Endothelial cell of umbilical vein (primary cell): ENCODE measurements at regions not wholly inside any gene's neighbourhood (a gene's known extent, or its start where the extent isn't known, plus 50 kb on each side); places are given as distances from the start of the nearest gene placed in this dataset.

ENCODE experiments used
- BruUV-seq: library from RNA; stranded (reverse); fragments of 400-500 nt; replicated peaks from 2 replicates; lab custom pipeline; 2021; lab: Mats Ljungman, UMichigan
- CTCF ChIA-PET: fragments of 300-600, 350-600 bp; sonication (Branson Sonifier 250); formaldehyde crosslinking; loops from one replicate; lab custom pipeline; 2021; ENCODE audit warnings: antibody characterized with exemption, inconsistent platforms; lab: Charles Lee
- POLR2A ChIA-PET: fragments of 300-600, 350-600 bp; sonication (Branson Sonifier 250); formaldehyde crosslinking; loops from one replicate; lab custom pipeline; 2021; ENCODE audit warnings: antibody characterized with exemption, inconsistent platforms; lab: Charles Lee
- DNase-seq: peaks from one replicate; pipeline ENCODE4 v3.0.0-alpha.2; 2011; ENCODE audit warnings: low read depth, low spot score
- FAIRE-seq: peaks from 2 replicates; lab custom pipeline; 2011; peaks lifted over from hg19 to GRCh38; lab: Jason Lieb, UNC
- H2AFZ ChIP-seq: 2 replicates; pipeline ENCODE4 v1.6.0; 2012; ENCODE audit warnings: low read depth, low read length, control low read depth, inconsistent platforms
- H3K27ac ChIP-seq: 2 replicates; pipeline ENCODE4 v1.5.1; 2011; ENCODE audit warnings: low read depth, mild to moderate bottlenecking, control low read depth, low read length, moderate library complexity; ENCODE audit not compliant: insufficient read depth
- H3K27me3 ChIP-seq, 2 experiments: 2 replicates each; pipeline versions ENCODE4 v1.6.0 to v1.6.1; 2011; ENCODE audit warnings: low read length in 2 of 2, mixed read lengths in 1 of 2; ENCODE audit not compliant: control insufficient read depth in 2 of 2, insufficient read depth in 2 of 2
- H3K36me3 ChIP-seq, 2 experiments: 2 replicates in 1 of 2; 3 replicates in 1 of 2; pipeline ENCODE4 v1.5.1; 2011; ENCODE audit warnings: low read length in 2 of 2, mild to moderate bottlenecking in 1 of 2, moderate library complexity in 1 of 2; ENCODE audit not compliant: control insufficient read depth in 2 of 2, insufficient read depth in 2 of 2; ENCODE audit errors: extremely low read depth in 1 of 2
- H3K4me1 ChIP-seq: 3 replicates; pipeline ENCODE4 v1.5.1; 2011; ENCODE audit warnings: mild to moderate bottlenecking, low read length; ENCODE audit not compliant: control insufficient read depth, insufficient read depth; ENCODE audit errors: extremely low read depth
- H3K4me2 ChIP-seq: 2 replicates; pipeline ENCODE4 v1.6.1; 2011; ENCODE audit warnings: low read length, control low read depth, mixed read lengths; ENCODE audit not compliant: insufficient read depth
- H3K4me3 ChIP-seq, 3 experiments: fragments of 200-600 bp in 1 of 3; sonication (generic), shearing (Covaris generic) in 1 of 3; replicated peaks in 1 of 3; 2 replicates each; pipeline ENCODE4 v1.5.1; 2011 to 2016; ENCODE audit warnings: control low read depth in 3 of 3, low read length in 3 of 3, mild to moderate bottlenecking in 2 of 3, inconsistent platforms in 1 of 3, low read depth in 1 of 3, moderate library complexity in 1 of 3; ENCODE audit not compliant: insufficient read depth in 1 of 3
- H3K79me2 ChIP-seq: 2 replicates; pipeline ENCODE4 v1.6.0; 2012; ENCODE audit warnings: low read length, inconsistent platforms; ENCODE audit not compliant: control insufficient read depth, insufficient read depth
- H3K9ac ChIP-seq: replicated peaks from 2 replicates; pipeline ENCODE3; 2011; ENCODE audit warnings: low read length, control low read depth; ENCODE audit not compliant: insufficient read depth; ENCODE audit errors: extremely low read depth
- H3K9me1 ChIP-seq: replicated peaks from 3 replicates; pipeline ENCODE4 v1.6.0; 2011; ENCODE audit warnings: mild to moderate bottlenecking, low read length; ENCODE audit not compliant: control insufficient read depth, insufficient read depth; ENCODE audit errors: extremely low read depth
- H3K9me3 ChIP-seq: replicated peaks from 2 replicates; pipeline ENCODE4 v1.5.1; 2012; ENCODE audit warnings: low read length, inconsistent platforms; ENCODE audit not compliant: control insufficient read depth, insufficient read depth
- H4K20me1 ChIP-seq: replicated peaks from 2 replicates; pipeline ENCODE3; 2011; ENCODE audit warnings: mild to moderate bottlenecking, low read length; ENCODE audit not compliant: control insufficient read depth, insufficient read depth; ENCODE audit errors: extremely low read depth
- CTCF ChIP-seq, 2 donors: IDR thresholded peaks; 1 replicate in 1 of 2; 2 replicates in 1 of 2; pipeline ENCODE4 v1.5.1; 2011; ENCODE audit warnings: low read length in 2 of 2, mild to moderate bottlenecking in 2 of 2, moderate library complexity in 2 of 2, control low read depth in 1 of 2, inconsistent platforms in 1 of 2, low read depth in 1 of 2; ENCODE audit not compliant: insufficient read depth in 1 of 2; ENCODE audit errors: extremely low read depth in 1 of 2
- EZH2 ChIP-seq: IDR thresholded peaks from 2 replicates; pipeline ENCODE4 v1.6.1; 2012; ENCODE audit warnings: borderline replicate concordance, low read depth, mild to moderate bottlenecking, moderate library complexity, low read length, inconsistent platforms; ENCODE audit not compliant: severe bottlenecking
- FOS ChIP-seq: IDR thresholded peaks from 2 replicates; pipeline ENCODE4 v1.6.1; 2011; ENCODE audit warnings: mild to moderate bottlenecking, low read length, moderate library complexity, borderline replicate concordance; ENCODE audit not compliant: insufficient read depth
- GATA2 ChIP-seq: IDR thresholded peaks from 2 replicates; pipeline ENCODE4 v1.7.0; 2011; ENCODE audit warnings: low read depth, mild to moderate bottlenecking, moderate library complexity, mixed read lengths, low read length; ENCODE audit not compliant: insufficient read length, insufficient read depth
- JUN ChIP-seq: IDR thresholded peaks from 2 replicates; pipeline ENCODE4 v1.6.1; 2011; ENCODE audit warnings: borderline replicate concordance, low read depth; ENCODE audit not compliant: insufficient read length, insufficient read depth
- MAX ChIP-seq: IDR thresholded peaks from 2 replicates; pipeline ENCODE4 v1.6.1; 2011; ENCODE audit not compliant: insufficient read depth, insufficient read length
- MYC ChIP-seq: IDR thresholded peaks from one replicate; pipeline ENCODE4 v1.6.1; 2011; ENCODE audit warnings: mild to moderate bottlenecking, low read depth, low read length
- POLR2A ChIP-seq: IDR thresholded peaks from 2 replicates; pipeline ENCODE4 v1.6.1; 2012; ENCODE audit warnings: low read depth, mild to moderate bottlenecking, control low read depth, low read length
- POLR2AphosphoS5 ChIP-seq: IDR thresholded peaks from 2 replicates; pipeline ENCODE4 v1.6.1; 2012; ENCODE audit warnings: low read depth, mild to moderate bottlenecking, control low read depth, low read length, moderate library complexity; ENCODE audit not compliant: insufficient read depth
- dilution Hi-C: fragments of 300-500 bp; cut with MboI; formaldehyde crosslinking; loops from one replicate; pipeline ENCODE4 v1.15.0; 2019; ENCODE audit warnings: low sequenced_read_pairs; ENCODE audit not compliant: extremely low pct_ligation_motif_present
- intact Hi-C: fragments of 100-400 bp; cut with micrococcal nuclease; formaldehyde crosslinking; loops from one replicate; pipeline ENCODE4 v1.10.0; 2022

DNA sequence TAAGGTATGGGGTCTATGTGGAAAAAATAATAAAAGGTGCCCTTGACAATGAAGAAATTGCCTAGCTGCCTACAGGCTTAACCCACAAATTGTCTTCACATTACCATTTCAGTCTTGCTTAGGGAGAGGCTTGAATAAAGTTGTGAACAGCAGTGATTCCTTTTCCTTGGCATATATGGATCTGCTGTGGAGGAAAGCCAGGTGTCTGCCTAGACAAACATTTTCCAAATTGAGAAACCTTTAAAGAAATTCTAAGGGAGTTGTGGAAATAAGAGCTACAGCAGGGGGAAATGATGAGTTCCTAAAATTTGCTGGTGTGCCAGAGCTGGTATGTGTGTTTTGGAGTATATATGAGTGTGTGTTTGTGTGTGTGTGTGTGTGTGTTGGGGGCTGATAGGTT, 452.1 kb downstream of the NTRK3 start:
- H2AFZ ChIP-seq = no peak overlapping the region
- CTCF ChIA-PET = no interaction called here
- dilution Hi-C loops (no loop called here), intact Hi-C loops (no loop called here)
- no peaks in the 10 kb centered on the region for H3K27me3 ChIP-seq
- BruUV-seq = no TSS peak
- no peak overlapping the region for H3K27ac ChIP-seq
- DNase-seq = no peak
- no peak for FAIRE-seq
- H3K4me2 ChIP-seq = no peak overlapping the region
- H4K20me1 ChIP-seq = no peaks in the 10 kb centered on the region
- H3K4me3 ChIP-seq = no peak overlapping the region
- no peaks in the 10 kb centered on the region for H3K79me2 ChIP-seq
- no peaks in the 10 kb centered on the region for H3K9me1 ChIP-seq
- H3K4me1 ChIP-seq = no peaks in the 10 kb centered on the region
- POLR2A ChIA-PET = no interaction called here
- no peak overlapping the region for H3K9ac ChIP-seq
- H3K9me3 ChIP-seq = no peaks in the 10 kb centered on the region
- no peaks in the 10 kb centered on the region for H3K36me3 ChIP-seq
- TF ChIP-seq EZH2 = no peak
- TF ChIP-seq JUN = no peak

DNA sequence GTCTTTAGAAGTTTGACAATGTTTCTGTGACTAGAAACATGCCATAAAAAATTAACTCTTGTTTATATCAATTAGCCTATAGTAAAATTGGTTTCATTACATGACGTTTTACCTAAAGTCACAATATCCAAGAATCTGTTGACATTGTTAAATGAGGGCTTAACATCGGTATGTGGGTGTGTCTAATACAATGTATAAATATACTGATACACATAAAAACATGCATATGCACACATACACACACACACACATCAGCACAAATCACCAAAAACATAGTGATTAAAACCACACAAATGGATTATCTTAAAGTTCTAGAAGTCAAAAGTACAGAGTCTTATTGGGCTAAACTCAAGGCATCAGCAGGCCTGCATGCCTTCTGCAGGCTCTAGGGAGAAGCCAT, 456.7 kb downstream of the NTRK3 start:
- CTCF ChIA-PET = no interaction called here
- TF ChIP-seq MAX (no peak), GATA2 (no peak), EZH2 (no peak), POLR2AphosphoS5 (no peak), CTCF (IDR thresholded peaks at IDR 0.05; ENCODE audit: extremely low read depth in 1 of 2, insufficient read depth in 1 of 2, low read depth in 1 of 2, low read length in 2 of 2) (no peak), FOS (no peak), POLR2A (no peak), MYC (no peak), JUN (no peak)
- Histone ChIP-seq H3K9me3 (no peaks in the 10 kb centered on the region), H3K4me1 (no peaks in the 10 kb centered on the region), H3K4me2 (no peak overlapping the region), H3K79me2 (no peaks in the 10 kb centered on the region), H3K27ac (no peak overlapping the region), H2AFZ (no peak overlapping the region), H3K9me1 (no peaks in the 10 kb centered on the region), H3K9ac (no peak overlapping the region), H3K36me3 (no peaks in the 10 kb centered on the region), H3K27me3 (no peaks in the 10 kb centered on the region), H3K4me3 (no peak overlapping the region), H4K20me1 (no peaks in the 10 kb centered on the region)
- dilution Hi-C loops = no loop called here
- FAIRE-seq = no peak
- intact Hi-C loops = no loop called here
- POLR2A ChIA-PET = no interaction called here
- no peak for DNase-seq
- BruUV-seq = no TSS peak
